D721Med (cell line): ENCODE measurements at regions not wholly inside any gene's neighbourhood (a gene's known extent, or its start where the extent isn't known, plus 50 kb on each side); places are given as distances from the start of the nearest gene placed in this dataset.
"Not testable (repeated sequence)": the region's sequence is repeated elsewhere in the genome, so short reads cannot be mapped to it uniquely, and the experiment has no call there.

Experiments used
- DNase-seq: peaks from one replicate; pipeline ENCODE4 v3.0.0; 2011; ENCODE audit warnings: low spot score; ENCODE audit not compliant: insufficient read length
- FAIRE-seq: peaks from 2 replicates; lab custom pipeline; 2011; peaks lifted over from hg19 to GRCh38; lab: Jason Lieb, UNC
- TF ChIP-seq, protein P1 (sequence below): IDR thresholded peaks from 2 replicates; pipeline ENCODE4 v1.5.1; 2012; ENCODE audit warnings: mild to moderate bottlenecking, control low read depth; ENCODE audit not compliant: insufficient read depth; ENCODE audit errors: missing control alignments

DNA sequence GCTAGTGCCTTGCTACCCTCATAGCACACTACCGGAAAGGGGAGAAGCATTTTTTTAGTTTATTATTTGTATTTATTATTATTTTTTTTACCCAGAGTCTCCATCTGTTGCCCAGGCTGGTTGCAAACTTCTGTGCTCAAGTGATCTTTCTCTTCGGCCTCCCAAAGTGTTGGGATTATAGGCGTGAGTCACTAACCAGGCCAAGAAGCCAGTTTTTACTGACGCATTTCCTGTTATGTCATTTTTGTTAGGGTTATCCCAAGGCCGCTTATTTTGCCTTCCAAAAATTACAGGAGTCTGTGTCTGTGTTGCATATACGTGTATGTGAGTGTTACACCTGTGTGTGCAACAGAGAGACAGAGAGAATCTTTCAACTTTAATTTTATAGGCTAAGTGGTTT lies 404.5 kb downstream of the GBA3 start:
- no peak for FAIRE-seq
- TF ChIP-seq, protein P1, sequence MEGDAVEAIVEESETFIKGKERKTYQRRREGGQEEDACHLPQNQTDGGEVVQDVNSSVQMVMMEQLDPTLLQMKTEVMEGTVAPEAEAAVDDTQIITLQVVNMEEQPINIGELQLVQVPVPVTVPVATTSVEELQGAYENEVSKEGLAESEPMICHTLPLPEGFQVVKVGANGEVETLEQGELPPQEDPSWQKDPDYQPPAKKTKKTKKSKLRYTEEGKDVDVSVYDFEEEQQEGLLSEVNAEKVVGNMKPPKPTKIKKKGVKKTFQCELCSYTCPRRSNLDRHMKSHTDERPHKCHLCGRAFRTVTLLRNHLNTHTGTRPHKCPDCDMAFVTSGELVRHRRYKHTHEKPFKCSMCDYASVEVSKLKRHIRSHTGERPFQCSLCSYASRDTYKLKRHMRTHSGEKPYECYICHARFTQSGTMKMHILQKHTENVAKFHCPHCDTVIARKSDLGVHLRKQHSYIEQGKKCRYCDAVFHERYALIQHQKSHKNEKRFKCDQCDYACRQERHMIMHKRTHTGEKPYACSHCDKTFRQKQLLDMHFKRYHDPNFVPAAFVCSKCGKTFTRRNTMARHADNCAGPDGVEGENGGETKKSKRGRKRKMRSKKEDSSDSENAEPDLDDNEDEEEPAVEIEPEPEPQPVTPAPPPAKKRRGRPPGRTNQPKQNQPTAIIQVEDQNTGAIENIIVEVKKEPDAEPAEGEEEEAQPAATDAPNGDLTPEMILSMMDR: no peak

DNA sequence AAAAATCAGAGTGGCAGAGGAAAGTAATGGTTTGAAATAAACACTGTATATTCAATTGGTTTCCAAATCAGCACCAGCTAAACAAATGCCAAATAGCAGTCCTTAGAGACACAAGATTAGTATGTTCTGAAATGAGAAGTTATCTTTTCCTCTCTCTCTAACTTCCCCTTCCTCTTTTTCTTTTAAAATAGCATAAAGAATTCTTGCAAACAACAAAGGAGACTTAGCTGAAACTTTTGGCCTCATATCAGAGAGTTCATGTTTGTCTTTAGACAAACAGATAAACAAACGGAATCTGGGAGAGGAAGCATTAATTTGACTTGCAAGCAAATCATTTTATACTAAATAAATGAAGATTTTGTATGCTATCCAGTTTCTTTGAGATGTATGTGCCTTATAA lies 399.0 kb downstream of the GBA3 start:
- DNase-seq: no peak
- FAIRE-seq: no peak
- TF ChIP-seq, protein P1: no peak

More for the DNA sequence above, 404.5 kb downstream of the GBA3 start:
- DNase-seq: no peak

DNA sequence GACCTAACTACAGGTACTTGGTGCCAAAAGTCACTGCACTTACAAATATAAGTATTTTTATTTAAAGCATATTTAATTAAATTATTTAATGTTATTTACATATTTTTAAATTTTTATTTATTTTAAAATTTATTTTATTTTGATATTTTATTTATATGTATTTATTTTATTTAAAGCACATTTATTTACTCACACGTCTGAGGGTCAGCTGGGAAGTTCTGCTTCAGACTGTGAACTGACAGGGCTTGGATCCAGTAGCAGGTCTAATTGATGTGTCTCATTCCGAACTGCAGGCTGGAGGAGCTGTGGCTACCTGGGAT lies 392.5 kb downstream of the GBA3 start:
- DNase-seq (no peak), FAIRE-seq (no peak)
- TF ChIP-seq, protein P1: no peak

DNA sequence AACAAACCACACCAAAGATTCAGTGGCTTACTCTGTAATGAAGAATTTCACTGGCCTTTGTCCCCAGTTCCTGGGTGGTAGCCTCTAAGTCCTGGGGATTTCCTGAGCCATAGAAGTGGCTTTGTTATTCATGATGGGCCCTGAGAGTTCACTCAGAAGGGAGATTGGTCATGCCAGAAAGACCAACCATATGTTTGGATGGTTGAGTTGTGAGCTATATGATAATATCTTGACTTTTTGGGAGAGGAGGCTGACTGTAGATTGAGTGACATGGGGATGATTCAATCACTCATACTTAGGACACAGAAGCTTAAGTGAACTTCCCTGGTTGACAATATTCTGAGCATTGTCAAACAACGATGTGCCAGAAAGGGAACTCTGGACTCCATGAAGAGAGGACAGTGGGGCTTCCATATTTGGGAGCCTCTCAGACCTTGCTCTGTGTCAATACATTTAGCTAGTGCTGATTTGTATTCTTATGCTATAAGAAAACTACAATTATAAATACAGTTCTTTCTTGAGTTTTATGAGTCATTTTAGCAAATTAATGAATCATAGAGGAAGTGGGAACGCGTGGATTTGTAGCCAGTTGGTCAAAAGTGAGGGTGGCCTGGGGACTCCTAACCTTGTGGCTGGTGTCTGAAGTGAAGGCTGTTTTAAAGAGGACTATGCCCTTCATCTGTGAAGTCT lies 392.0 kb downstream of the GBA3 start:
- TF ChIP-seq, protein P1: no peak
- FAIRE-seq: no peak
- no peak for DNase-seq

DNA sequence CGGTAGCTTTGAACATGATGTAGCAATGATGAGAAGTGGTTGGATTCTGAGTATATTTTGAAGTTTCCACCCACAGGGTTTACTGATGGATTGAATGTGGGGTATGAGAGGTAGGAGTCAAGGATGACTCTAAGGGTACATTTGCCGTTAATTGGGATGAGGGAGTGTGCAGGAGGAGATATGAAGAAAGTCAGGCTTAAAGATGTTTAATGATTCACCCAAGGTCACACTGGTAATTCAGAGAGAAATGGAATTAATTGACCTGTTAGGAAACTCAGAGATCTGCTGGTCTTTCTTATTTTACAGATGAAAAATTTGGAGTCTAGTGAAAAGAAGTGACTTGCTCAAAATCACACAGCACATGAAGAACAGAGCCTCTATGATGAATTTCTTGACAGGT lies 390.7 kb downstream of the GBA3 start:
- DNase-seq (no peak), FAIRE-seq (no peak)
- TF ChIP-seq, protein P1: no peak

DNA sequence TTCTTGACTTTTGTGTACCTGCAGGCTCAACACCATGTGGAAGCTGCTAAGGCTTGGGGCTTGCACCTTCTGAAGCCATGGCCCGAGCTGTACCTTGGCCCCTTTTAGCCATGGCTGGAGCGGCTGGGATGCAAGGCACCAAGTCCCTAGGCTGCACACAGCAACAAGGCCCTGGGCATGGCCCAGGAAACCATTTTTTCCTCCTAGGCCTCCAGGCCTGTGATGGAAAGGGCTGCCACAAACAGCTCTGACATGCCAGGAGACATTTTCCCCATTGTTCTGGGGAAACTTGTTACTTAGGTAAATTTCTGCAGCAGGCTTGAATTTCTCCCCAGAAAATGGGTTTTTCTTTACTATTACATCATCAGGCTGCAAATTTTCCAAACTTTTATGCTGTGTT lies 387.4 kb downstream of the GBA3 start:
- not testable (repeated sequence) for FAIRE-seq, DNase-seq

DNA sequence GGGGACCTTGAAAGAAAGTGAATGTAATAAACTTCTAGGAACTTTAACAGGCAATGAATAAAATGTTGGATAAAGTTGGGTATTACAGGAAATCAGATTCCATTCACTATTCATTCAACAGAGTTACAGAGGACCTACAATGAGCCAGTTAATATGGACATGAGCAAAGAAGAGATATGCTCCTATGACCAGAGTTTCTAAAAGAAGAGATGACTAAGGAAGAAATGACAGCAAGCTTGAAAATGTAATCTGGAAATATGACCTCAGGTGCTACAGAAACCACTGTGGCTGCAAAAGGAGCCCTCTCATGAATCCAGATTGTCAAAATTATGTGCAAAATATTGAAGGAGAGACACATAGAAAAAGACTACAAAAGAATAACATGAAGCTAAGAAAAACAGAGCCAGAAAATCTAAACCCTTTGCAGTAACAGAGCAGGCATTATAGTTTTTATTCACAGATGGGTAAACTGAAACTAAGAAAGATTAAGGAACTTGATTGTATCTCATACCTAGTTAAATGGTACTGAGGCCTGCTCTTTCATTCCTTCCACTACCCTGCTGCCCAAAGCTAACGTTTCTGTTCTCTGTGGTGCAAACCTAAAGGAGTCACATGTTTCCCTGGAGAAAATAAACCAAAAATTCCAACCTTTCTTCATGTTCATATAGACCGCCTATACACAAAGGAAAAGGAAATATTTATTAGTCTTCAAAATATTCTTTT lies 378.3 kb downstream of the GBA3 start:
- FAIRE-seq (no peak), DNase-seq (no peak)
- TF ChIP-seq, protein P1: no peak
